MCF 10A (cell line): ENCODE measurements at regions not wholly inside any gene's neighbourhood (a gene's known extent, or its start where the extent isn't known, plus 50 kb on each side); places are given as distances from the start of the nearest gene placed in this dataset.

ENCODE experiments used
- BruUV-seq: library from RNA; stranded (reverse); fragments of 400-500 nt; replicated peaks from 2 replicates; lab custom pipeline; 2021; lab: Mats Ljungman, UMichigan
- CTCF ChIA-PET: fragments of 300-600 bp; sonication (Branson Sonifier 250); formaldehyde crosslinking; extraction: SDS; loops from one replicate; lab custom pipeline; 2021; ENCODE audit warnings: antibody characterized with exemption, inconsistent platforms; lab: Yijun Ruan, JAX
- POLR2A ChIA-PET: fragments of 300-600, 350-650 bp; sonication (Branson Sonifier 250); formaldehyde crosslinking; extraction: SDS; loops from one replicate; lab custom pipeline; 2020; ENCODE audit warnings: antibody characterized with exemption, inconsistent platforms; lab: Yijun Ruan, JAX
- DNase-seq: peaks from one replicate; pipeline ENCODE4 v3.0.0-alpha.2; 2018; ENCODE audit not compliant: unreplicated experiment
- H3K27ac Mint-ChIP-seq: one replicate; pipeline ENCODE4 v1.8.0; 2022; ENCODE audit warnings: mild to moderate bottlenecking, low read depth, mixed read lengths; ENCODE audit not compliant: unreplicated experiment
- H3K27me3 Mint-ChIP-seq: one replicate; pipeline ENCODE4 v1.8.0; 2022; ENCODE audit warnings: mixed read lengths; ENCODE audit not compliant: insufficient read depth, unreplicated experiment
- H3K36me3 Mint-ChIP-seq: one replicate; pipeline ENCODE4 v1.8.0; 2022; ENCODE audit warnings: mild to moderate bottlenecking, moderate library complexity, mixed read lengths; ENCODE audit not compliant: insufficient read depth, unreplicated experiment
- H3K4me1 Mint-ChIP-seq: one replicate; pipeline ENCODE4 v1.8.0; 2022; ENCODE audit warnings: mixed read lengths; ENCODE audit not compliant: insufficient read depth, unreplicated experiment
- H3K4me3 Mint-ChIP-seq: one replicate; pipeline ENCODE4 v1.8.0; 2022; ENCODE audit warnings: mild to moderate bottlenecking, moderate library complexity, mixed read lengths; ENCODE audit not compliant: unreplicated experiment
- H3K9me3 Mint-ChIP-seq: one replicate; pipeline ENCODE4 v1.8.0; 2022; ENCODE audit warnings: mixed read lengths; ENCODE audit not compliant: unreplicated experiment
- intact Hi-C: fragments of 100-400 bp; cut with micrococcal nuclease; formaldehyde crosslinking; loops from 2 replicates; pipeline ENCODE4 v1.14.1; 2022
- TF ChIP-seq, protein P1 (sequence below): fragments of 200-600 bp; IDR thresholded peaks from one replicate; pipeline ENCODE4 v1.8.0; 2022; ENCODE audit warnings: antibody characterized with exemption, mild to moderate bottlenecking; ENCODE audit not compliant: unreplicated experiment

DNA sequence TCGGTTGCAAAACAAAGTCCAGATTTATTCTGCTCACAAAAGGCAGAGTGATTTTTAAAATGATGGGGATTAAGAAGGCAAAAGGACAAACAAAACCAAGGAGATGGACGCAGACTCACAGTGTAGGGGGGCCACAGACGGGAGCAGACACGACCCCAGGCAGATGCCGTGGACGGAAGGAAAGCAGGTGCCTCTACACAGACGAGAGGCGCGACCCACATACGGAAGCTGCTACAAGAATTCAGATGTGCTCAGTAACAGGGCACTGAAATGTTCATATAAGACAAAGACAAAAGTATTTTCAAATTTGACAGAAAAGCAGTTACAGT, 148.9 kb downstream of the BRD1 start:
- no peak for DNase-seq
- TF ChIP-seq, protein P1, sequence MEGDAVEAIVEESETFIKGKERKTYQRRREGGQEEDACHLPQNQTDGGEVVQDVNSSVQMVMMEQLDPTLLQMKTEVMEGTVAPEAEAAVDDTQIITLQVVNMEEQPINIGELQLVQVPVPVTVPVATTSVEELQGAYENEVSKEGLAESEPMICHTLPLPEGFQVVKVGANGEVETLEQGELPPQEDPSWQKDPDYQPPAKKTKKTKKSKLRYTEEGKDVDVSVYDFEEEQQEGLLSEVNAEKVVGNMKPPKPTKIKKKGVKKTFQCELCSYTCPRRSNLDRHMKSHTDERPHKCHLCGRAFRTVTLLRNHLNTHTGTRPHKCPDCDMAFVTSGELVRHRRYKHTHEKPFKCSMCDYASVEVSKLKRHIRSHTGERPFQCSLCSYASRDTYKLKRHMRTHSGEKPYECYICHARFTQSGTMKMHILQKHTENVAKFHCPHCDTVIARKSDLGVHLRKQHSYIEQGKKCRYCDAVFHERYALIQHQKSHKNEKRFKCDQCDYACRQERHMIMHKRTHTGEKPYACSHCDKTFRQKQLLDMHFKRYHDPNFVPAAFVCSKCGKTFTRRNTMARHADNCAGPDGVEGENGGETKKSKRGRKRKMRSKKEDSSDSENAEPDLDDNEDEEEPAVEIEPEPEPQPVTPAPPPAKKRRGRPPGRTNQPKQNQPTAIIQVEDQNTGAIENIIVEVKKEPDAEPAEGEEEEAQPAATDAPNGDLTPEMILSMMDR = no peak
- ChIA-PET POLR2A (no interaction called here), CTCF (no interaction called here)
- H3K4me3 Mint-ChIP-seq = no peak overlapping the region
- no peak overlapping the region for H3K27ac Mint-ChIP-seq
- intact Hi-C loops = no loop called here
- H3K4me1 Mint-ChIP-seq = no peaks in the 10 kb centered on the region
- no peaks in the 10 kb centered on the region for H3K27me3 Mint-ChIP-seq
- H3K9me3 Mint-ChIP-seq = peaks cover 41% of the 10 kb centered on the region
- BruUV-seq = no TSS peak
- H3K36me3 Mint-ChIP-seq = no peaks in the 10 kb centered on the region

DNA sequence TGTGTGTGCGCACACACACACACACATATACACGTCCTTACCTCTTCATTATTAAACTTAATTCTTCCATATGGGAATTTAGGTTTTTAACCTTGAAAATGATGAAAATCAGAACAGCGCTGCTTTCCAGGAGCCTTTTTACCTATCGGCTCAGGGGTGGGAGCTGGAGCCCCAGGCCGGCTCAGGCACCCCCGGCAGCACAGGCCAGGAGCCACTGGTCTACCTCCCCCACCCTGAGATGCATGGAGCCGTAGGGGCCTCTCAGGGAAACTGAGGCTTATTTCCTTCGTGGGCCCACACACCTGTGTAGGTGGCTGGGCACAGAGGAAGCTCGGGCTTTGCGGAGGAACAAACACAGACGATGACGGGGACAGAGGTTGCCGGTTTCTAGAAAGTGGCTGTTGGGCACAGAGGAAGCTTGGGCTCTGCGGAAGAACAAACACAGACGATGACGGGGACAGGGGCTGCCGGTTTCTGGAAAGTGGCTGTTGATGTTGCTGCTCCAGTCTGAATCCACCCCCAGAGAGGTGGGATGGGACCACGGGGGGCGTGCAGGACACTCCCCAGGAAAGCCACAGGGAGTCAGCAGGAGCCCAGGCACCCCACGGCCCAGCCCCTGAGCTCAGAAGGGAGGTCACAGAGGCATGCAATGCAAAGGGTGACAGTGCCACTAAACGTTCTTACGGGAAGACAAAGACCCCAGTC, 149.4 kb downstream of the BRD1 start:
- Mint-ChIP-seq H3K27ac (no peak overlapping the region), H3K4me1 (no peaks in the 10 kb centered on the region), H3K4me3 (no peak overlapping the region), H3K27me3 (no peaks in the 10 kb centered on the region), H3K36me3 (no peaks in the 10 kb centered on the region), H3K9me3 (peaks cover 41% of the 10 kb centered on the region)
- ChIA-PET CTCF (no interaction called here), POLR2A (no interaction called here)
- BruUV-seq = no TSS peak
- intact Hi-C loops = no loop called here
- no peak for DNase-seq
- TF ChIP-seq, protein P1 = no peak

GRCh38 chr22:49677495-49677889, 150.2 kb downstream of the BRD1 start:
- DNase-seq = no peak
- BruUV-seq = no TSS peak
- intact Hi-C loops = no loop called here
- Mint-ChIP-seq H3K9me3 (peaks cover 33% of the 10 kb centered on the region), H3K4me1 (no peaks in the 10 kb centered on the region), H3K27me3 (no peaks in the 10 kb centered on the region), H3K27ac (no peak overlapping the region), H3K4me3 (no peak overlapping the region), H3K36me3 (no peaks in the 10 kb centered on the region)
- ChIA-PET POLR2A (no interaction called here), CTCF (no interaction called here)
- TF ChIP-seq, protein P1 = no peak

DNA sequence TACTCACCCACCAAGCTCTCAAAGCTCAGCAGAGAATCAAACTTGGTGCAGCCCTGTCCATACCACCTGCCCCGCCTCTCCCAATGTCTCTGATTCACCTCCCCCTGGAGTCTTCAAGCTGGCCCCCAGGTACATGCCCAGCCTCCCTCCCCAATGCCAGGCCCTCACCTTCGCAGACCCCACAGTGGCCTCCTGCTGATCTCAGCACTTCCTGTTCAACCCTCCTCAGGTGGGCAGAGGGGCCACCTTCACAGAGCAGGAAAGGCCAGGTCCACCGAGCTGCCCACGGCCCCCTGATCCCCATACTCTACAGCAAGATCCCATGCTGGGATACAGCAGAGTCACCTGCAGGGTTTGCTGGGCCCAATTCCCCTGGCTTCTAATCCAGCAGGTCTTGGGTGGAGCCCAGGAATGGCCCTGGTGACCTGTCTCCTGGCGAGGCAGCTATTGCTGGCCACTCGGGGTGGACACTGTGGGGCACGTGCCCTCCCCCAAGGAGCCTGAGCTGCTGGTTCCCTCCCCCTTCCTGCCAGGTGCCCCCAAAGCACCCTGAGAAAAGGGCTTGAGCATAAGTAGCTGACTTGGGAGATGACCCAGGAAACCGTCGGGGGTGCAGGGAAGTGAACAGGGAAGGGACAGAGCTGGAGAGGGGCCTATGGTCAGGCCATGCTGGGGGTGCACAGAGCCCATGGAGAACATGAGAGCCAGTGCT, 150.7 kb downstream of the BRD1 start:
- DNase-seq = no peak
- H3K9me3 Mint-ChIP-seq = peaks cover 27% of the 10 kb centered on the region
- H3K4me3 Mint-ChIP-seq = no peak overlapping the region
- ChIA-PET CTCF (no interaction called here), POLR2A (no interaction called here)
- intact Hi-C loops = no loop called here
- no peaks in the 10 kb centered on the region for H3K36me3 Mint-ChIP-seq
- H3K27me3 Mint-ChIP-seq = no peaks in the 10 kb centered on the region
- BruUV-seq = no TSS peak
- TF ChIP-seq, protein P1 = no peak
- H3K4me1 Mint-ChIP-seq = no peaks in the 10 kb centered on the region
- H3K27ac Mint-ChIP-seq = no peak overlapping the region
